ENCODE measurements at regions not wholly inside any gene's neighbourhood (a gene's known extent, or its start where the extent isn't known, plus 50 kb on each side); places are given as distances from the start of the nearest gene placed in this dataset.

- DNase-seq (ENCODE audit: low spot score) = no peak
- Histone ChIP-seq H3K27ac (ENCODE audit: low read depth) (no peak overlapping the region), H2AFZ (no peak overlapping the region), H3K27me3 (ENCODE audit: insufficient read depth) (no peaks in the 10 kb centered on the region), H3K4me3 (no peak overlapping the region), H3K4me1 (ENCODE audit: insufficient read depth) (peaks cover 6% of the 10 kb centered on the region), H3K36me3 (ENCODE audit: insufficient read depth) (no peaks in the 10 kb centered on the region), H3K79me2 (replicated peaks; ENCODE audit: insufficient read depth) (no peaks in the 10 kb centered on the region), H3F3A (replicated peaks; ENCODE audit: low read depth) (no peaks in the 10 kb centered on the region), H3K9me2 (ENCODE audit: insufficient read depth) (no peaks in the 10 kb centered on the region), H4K20me1 (replicated peaks; ENCODE audit: insufficient read depth) (no peaks in the 10 kb centered on the region), H3K4me2 (no peak overlapping the region)
- TF ChIP-seq ETS1 (IDR thresholded peaks at IDR 0.05) = no peak
- TF ChIP-seq CREB1 (CRISPR knock-in tag; IDR thresholded peaks at IDR 0.05; ENCODE audit: low read depth) = no peak
- TF ChIP-seq ZNF331 (CRISPR knock-in tag; IDR thresholded peaks at IDR 0.05; ENCODE audit: low read depth) = no peak
- no peak for TF ChIP-seq ZNF114 (CRISPR knock-in tag; IDR thresholded peaks at IDR 0.05)
- TF ChIP-seq, protein P1, sequence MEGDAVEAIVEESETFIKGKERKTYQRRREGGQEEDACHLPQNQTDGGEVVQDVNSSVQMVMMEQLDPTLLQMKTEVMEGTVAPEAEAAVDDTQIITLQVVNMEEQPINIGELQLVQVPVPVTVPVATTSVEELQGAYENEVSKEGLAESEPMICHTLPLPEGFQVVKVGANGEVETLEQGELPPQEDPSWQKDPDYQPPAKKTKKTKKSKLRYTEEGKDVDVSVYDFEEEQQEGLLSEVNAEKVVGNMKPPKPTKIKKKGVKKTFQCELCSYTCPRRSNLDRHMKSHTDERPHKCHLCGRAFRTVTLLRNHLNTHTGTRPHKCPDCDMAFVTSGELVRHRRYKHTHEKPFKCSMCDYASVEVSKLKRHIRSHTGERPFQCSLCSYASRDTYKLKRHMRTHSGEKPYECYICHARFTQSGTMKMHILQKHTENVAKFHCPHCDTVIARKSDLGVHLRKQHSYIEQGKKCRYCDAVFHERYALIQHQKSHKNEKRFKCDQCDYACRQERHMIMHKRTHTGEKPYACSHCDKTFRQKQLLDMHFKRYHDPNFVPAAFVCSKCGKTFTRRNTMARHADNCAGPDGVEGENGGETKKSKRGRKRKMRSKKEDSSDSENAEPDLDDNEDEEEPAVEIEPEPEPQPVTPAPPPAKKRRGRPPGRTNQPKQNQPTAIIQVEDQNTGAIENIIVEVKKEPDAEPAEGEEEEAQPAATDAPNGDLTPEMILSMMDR (conservative IDR thresholded peaks at IDR 0.05; ENCODE audit: low read depth in 2 of 2) = no peak
- TF ChIP-seq JUNB (IDR thresholded peaks at IDR 0.05; ENCODE audit: unreplicated experiment) = no peak
- no peak for TF ChIP-seq STAT1 (IDR thresholded peaks at IDR 0.05; ENCODE audit: unreplicated experiment)
- TF ChIP-seq NANOG (IDR thresholded peaks at IDR 0.05; ENCODE audit: borderline replicate concordance) = no peak
- Mint-ChIP-seq H3K4me1 (peaks cover 16% of the 10 kb centered on the region), H3K36me3 (ENCODE audit: low read depth) (no peaks in the 10 kb centered on the region), H3K27ac (no peak overlapping the region), H3K27me3 (ENCODE audit: insufficient read depth, low read depth, poor library complexity) (peaks cover 3% of the 10 kb centered on the region), H3K4me3 (no peak overlapping the region), H3K9me3 (no peaks in the 10 kb centered on the region; the same call in 2 of the 3 replicates)
- ATAC-seq = no peak
Measured at GRCh38 chr9:105144076-105144475, 100.4 kb upstream of the SLC44A1 start.

DNA sequence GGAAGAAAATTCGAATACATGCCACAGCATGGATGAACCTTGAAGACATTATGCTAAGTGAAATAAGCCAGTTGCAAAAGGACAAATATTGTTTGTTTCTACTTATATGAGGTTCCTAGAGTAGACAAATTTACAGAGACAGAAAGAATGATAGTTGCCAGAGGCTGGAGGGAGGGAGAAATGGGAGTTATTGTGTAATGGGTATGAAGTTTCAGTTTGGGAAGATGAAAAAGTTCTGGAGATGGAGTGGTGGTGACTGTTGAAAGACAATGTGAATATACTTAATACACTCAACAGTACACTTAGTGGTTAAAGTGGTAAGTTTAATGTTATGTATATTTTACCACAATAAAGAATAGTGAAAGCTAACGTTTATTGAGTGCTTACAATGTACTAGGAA lies 99.6 kb upstream of the SLC44A1 start:
- Histone ChIP-seq H3F3A (replicated peaks; ENCODE audit: low read depth) (no peaks in the 10 kb centered on the region), H4K20me1 (replicated peaks; ENCODE audit: insufficient read depth) (no peaks in the 10 kb centered on the region), H3K4me2 (no peak overlapping the region), H3K36me3 (ENCODE audit: insufficient read depth) (no peaks in the 10 kb centered on the region), H3K4me1 (ENCODE audit: insufficient read depth) (no peaks in the 10 kb centered on the region; the same call in 1 of the 2 replicates), H3K9me2 (ENCODE audit: insufficient read depth) (no peaks in the 10 kb centered on the region), H3K4me3 (no peak overlapping the region), H3K27ac (ENCODE audit: low read depth) (no peak overlapping the region), H3K27me3 (ENCODE audit: insufficient read depth) (no peaks in the 10 kb centered on the region), H2AFZ (no peak overlapping the region), H3K79me2 (replicated peaks; ENCODE audit: insufficient read depth) (no peaks in the 10 kb centered on the region)
- DNase-seq (ENCODE audit: low spot score) (no peak), ATAC-seq (no peak)
- no peak overlapping the region for H3K4me3 Mint-ChIP-seq
- H3K4me1 Mint-ChIP-seq = peaks cover 10% of the 10 kb centered on the region
- no peak overlapping the region for H3K27ac Mint-ChIP-seq
- H3K9me3 Mint-ChIP-seq = no peaks in the 10 kb centered on the region; the same call in 2 of the 3 replicates
- H3K27me3 Mint-ChIP-seq (ENCODE audit: insufficient read depth, low read depth, poor library complexity) = peaks cover 3% of the 10 kb centered on the region
- no peaks in the 10 kb centered on the region for H3K36me3 Mint-ChIP-seq (ENCODE audit: low read depth)
- TF ChIP-seq NANOG (IDR thresholded peaks at IDR 0.05; ENCODE audit: borderline replicate concordance) = no peak
- TF ChIP-seq, protein P2, sequence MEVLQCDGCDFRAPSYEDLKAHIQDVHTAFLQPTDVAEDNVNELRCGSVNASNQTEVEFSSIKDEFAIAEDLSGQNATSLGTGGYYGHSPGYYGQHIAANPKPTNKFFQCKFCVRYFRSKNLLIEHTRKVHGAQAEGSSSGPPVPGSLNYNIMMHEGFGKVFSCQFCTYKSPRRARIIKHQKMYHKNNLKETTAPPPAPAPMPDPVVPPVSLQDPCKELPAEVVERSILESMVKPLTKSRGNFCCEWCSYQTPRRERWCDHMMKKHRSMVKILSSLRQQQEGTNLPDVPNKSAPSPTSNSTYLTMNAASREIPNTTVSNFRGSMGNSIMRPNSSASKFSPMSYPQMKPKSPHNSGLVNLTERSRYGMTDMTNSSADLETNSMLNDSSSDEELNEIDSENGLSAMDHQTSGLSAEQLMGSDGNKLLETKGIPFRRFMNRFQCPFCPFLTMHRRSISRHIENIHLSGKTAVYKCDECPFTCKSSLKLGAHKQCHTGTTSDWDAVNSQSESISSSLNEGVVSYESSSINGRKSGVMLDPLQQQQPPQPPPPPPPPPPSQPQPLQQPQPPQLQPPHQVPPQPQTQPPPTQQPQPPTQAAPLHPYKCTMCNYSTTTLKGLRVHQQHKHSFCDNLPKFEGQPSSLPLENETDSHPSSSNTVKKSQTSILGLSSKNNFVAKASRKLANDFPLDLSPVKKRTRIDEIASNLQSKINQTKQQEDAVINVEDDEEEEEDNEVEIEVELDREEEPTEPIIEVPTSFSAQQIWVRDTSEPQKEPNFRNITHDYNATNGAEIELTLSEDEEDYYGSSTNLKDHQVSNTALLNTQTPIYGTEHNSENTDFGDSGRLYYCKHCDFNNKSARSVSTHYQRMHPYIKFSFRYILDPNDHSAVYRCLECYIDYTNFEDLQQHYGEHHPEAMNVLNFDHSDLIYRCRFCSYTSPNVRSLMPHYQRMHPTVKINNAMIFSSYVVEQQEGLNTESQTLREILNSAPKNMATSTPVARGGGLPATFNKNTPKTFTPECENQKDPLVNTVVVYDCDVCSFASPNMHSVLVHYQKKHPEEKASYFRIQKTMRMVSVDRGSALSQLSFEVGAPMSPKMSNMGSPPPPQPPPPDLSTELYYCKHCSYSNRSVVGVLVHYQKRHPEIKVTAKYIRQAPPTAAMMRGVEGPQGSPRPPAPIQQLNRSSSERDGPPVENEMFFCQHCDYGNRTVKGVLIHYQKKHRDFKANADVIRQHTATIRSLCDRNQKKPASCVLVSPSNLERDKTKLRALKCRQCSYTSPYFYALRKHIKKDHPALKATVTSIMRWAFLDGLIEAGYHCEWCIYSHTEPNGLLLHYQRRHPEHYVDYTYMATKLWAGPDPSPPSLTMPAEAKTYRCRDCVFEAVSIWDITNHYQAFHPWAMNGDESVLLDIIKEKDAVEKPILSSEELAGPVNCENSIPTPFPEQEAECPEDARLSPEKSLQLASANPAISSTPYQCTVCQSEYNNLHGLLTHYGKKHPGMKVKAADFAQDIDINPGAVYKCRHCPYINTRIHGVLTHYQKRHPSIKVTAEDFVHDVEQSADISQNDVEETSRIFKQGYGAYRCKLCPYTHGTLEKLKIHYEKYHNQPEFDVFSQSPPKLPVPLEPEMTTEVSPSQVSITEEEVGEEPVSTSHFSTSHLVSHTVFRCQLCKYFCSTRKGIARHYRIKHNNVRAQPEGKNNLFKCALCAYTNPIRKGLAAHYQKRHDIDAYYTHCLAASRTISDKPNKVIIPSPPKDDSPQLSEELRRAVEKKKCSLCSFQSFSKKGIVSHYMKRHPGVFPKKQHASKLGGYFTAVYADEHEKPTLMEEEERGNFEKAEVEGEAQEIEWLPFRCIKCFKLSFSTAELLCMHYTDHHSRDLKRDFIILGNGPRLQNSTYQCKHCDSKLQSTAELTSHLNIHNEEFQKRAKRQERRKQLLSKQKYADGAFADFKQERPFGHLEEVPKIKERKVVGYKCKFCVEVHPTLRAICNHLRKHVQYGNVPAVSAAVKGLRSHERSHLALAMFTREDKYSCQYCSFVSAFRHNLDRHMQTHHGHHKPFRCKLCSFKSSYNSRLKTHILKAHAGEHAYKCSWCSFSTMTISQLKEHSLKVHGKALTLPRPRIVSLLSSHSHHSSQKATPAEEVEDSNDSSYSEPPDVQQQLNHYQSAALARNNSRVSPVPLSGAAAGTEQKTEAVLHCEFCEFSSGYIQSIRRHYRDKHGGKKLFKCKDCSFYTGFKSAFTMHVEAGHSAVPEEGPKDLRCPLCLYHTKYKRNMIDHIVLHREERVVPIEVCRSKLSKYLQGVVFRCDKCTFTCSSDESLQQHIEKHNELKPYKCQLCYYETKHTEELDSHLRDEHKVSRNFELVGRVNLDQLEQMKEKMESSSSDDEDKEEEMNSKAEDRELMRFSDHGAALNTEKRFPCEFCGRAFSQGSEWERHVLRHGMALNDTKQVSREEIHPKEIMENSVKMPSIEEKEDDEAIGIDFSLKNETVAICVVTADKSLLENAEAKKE (CRISPR knock-in tag; IDR thresholded peaks at IDR 0.05) = no peak
- TF ChIP-seq ZNF331 (CRISPR knock-in tag; IDR thresholded peaks at IDR 0.05; ENCODE audit: low read depth) = no peak
- no peak for TF ChIP-seq REST (IDR thresholded peaks at IDR 0.05; ENCODE audit: unreplicated experiment)
